ENCODE measurements at regions not wholly inside any gene's neighbourhood (a gene's known extent, or its start where the extent isn't known, plus 50 kb on each side); places are given as distances from the start of the nearest gene placed in this dataset.

DNA sequence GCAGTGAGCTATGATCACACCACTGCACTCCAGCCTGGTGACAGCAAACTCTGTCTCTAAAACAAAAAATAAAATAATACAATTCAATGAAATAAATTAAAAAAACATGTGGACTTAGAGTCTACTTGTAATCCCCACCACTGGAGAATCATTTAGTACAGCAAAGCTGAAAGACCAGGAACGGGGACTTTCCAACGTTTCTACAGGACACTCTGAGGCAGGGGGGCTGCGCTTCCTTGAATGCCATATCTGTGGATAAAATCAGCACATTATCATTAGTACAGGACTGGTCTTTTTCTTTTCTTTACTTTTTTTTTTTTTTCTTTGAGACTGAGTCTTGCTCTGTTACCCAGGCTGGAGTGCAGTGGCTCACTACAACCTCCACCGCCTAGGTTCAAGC, 124.8 kb downstream of the MXRA5 start:
- TF ChIP-seq EZH2phosphoT487 (IDR thresholded peaks at IDR 0.05; ENCODE audit: insufficient read depth, low read depth) (no peak), EZH2 (IDR thresholded peaks at IDR 0.05; ENCODE audit: insufficient read depth, poor library complexity, severe bottlenecking) (no peak)

Measured in GM23248 (cell line).